Germinal center (tissue), 1 donor: ENCODE measurements at regions not wholly inside any gene's neighbourhood (a gene's known extent, or its start where the extent isn't known, plus 50 kb on each side); places are given as distances from the start of the nearest gene placed in this dataset.

Experiments used
- DNase-seq: peaks from one replicate; pipeline ENCODE4 v3.0.0; 2012; ENCODE audit warnings: mixed read lengths, low spot score

GRCh38 chr5:17761326-17761725 is 127.1 kb downstream of the TAF11L14 start:
- no peak for DNase-seq

- no peak for DNase-seq
Observed at GRCh38 chr5:17763301-17763700, 129.0 kb downstream of the TAF11L14 start.

GRCh38 chr5:17766031-17766430 is 131.8 kb downstream of the TAF11L14 start:
- DNase-seq = no peak

GRCh38 chr5:17769277-17769676 is 135.0 kb downstream of the TAF11L14 start:
- no peak for DNase-seq

- no peak for DNase-seq
Observed at GRCh38 chr5:17772232-17772631, 138.0 kb downstream of the TAF11L14 start.

GRCh38 chr5:17785774-17786173 is 151.5 kb downstream of the TAF11L14 start:
- no peak for DNase-seq

GRCh38 chr5:17788351-17788750 is 154.1 kb downstream of the TAF11L14 start:
- DNase-seq = no peak

- no peak for DNase-seq
Observed at GRCh38 chr5:17794201-17794600, 159.9 kb downstream of the TAF11L14 start.

- DNase-seq = no peak
Observed at GRCh38 chr5:17794815-17795214, 160.6 kb downstream of the TAF11L14 start.

- no peak for DNase-seq
Observed at GRCh38 chr5:17796142-17796541, 161.9 kb downstream of the TAF11L14 start.

- no peak for DNase-seq
Observed at GRCh38 chr5:17796757-17797396, 162.6 kb downstream of the TAF11L14 start.

GRCh38 chr5:17799521-17799920 is 165.3 kb downstream of the TAF11L14 start:
- DNase-seq = no peak

- no peak for DNase-seq
Observed at GRCh38 chr5:17801595-17801994, 167.3 kb downstream of the TAF11L14 start.

- DNase-seq = no peak
Observed at GRCh38 chr5:17802256-17802655, 168.0 kb downstream of the TAF11L14 start.

GRCh38 chr5:17803971-17804370 is 169.7 kb downstream of the TAF11L14 start:
- DNase-seq = no peak

- no peak for DNase-seq
Observed at GRCh38 chr5:17805227-17805825, 171.1 kb downstream of the TAF11L14 start.

- DNase-seq = no peak
Observed at GRCh38 chr5:17806818-17807468, 172.7 kb downstream of the TAF11L14 start.

GRCh38 chr5:17808566-17808965 is 174.3 kb downstream of the TAF11L14 start:
- no peak for DNase-seq

- DNase-seq = no peak
Observed at GRCh38 chr5:17810734-17811133, 176.5 kb downstream of the TAF11L14 start.

GRCh38 chr5:17813214-17813613 is 179.0 kb downstream of the TAF11L14 start:
- no peak for DNase-seq

- no peak for DNase-seq
Observed at GRCh38 chr5:17816505-17816904, 182.2 kb downstream of the TAF11L14 start.

- no peak for DNase-seq
Observed at GRCh38 chr5:17816944-17817343, 182.7 kb downstream of the TAF11L14 start.

- no peak for DNase-seq
Observed at GRCh38 chr5:17817990-17818389, 183.7 kb downstream of the TAF11L14 start.

GRCh38 chr5:17819783-17820182 is 185.5 kb downstream of the TAF11L14 start:
- no peak for DNase-seq
